Fibroblast of lung (primary cell): ENCODE measurements at regions not wholly inside any gene's neighbourhood (a gene's known extent, or its start where the extent isn't known, plus 50 kb on each side); places are given as distances from the start of the nearest gene placed in this dataset.
A peak's percentile ranks its signal among the peaks of the same experiment; 100 is the strongest.

Experiments
- DNase-seq, 2 donors: peaks; one replicate each; pipeline versions ENCODE4 v3.0.0 to v3.0.0-alpha.2; 2010; ENCODE audit warnings: low read depth in 2 of 2
- H2AFZ ChIP-seq: 2 replicates; pipeline ENCODE4 v1.5.1; 2012; ENCODE audit warnings: low read length, control low read depth, inconsistent platforms
- H3K27ac ChIP-seq: 2 replicates; pipeline ENCODE4 v1.5.1; 2011; ENCODE audit warnings: low read length, control low read depth; ENCODE audit not compliant: insufficient read depth
- H3K27me3 ChIP-seq: 2 replicates; pipeline ENCODE4 v1.5.1; 2011; ENCODE audit warnings: mild to moderate bottlenecking, low read length; ENCODE audit not compliant: control insufficient read depth, insufficient read depth
- H3K36me3 ChIP-seq: 2 replicates; pipeline ENCODE4 v1.5.1; 2011; ENCODE audit warnings: low read length; ENCODE audit not compliant: control insufficient read depth, insufficient read depth
- H3K4me1 ChIP-seq: 2 replicates; pipeline ENCODE4 v1.5.1; 2011; ENCODE audit warnings: low read length; ENCODE audit not compliant: control insufficient read depth, insufficient read depth; ENCODE audit errors: extremely low read depth
- H3K4me2 ChIP-seq: 2 replicates; pipeline ENCODE4 v1.5.1; 2011; ENCODE audit warnings: low read length, control low read depth; ENCODE audit not compliant: insufficient read depth; ENCODE audit errors: extremely low read depth
- H3K4me3 ChIP-seq, 4 experiments: fragments of 200-600 bp in 1 of 4; sonication (generic) in 1 of 4; replicated peaks in 1 of 4; 2 replicates each; pipeline ENCODE4 v1.5.1; 2011 to 2016; ENCODE audit warnings: low read length in 4 of 4, low read depth in 3 of 4, mild to moderate bottlenecking in 3 of 4, control low read depth in 2 of 4, inconsistent platforms in 1 of 4, mixed read lengths in 1 of 4; ENCODE audit not compliant: insufficient read depth in 1 of 4; ENCODE audit errors: control extremely low read depth in 1 of 4
- H3K79me2 ChIP-seq: 2 replicates; pipeline ENCODE4 v1.5.1; 2012; ENCODE audit warnings: mild to moderate bottlenecking, low read length, inconsistent platforms; ENCODE audit not compliant: control insufficient read depth, insufficient read depth
- H3K9ac ChIP-seq: 2 replicates; pipeline ENCODE4 v1.5.1; 2011; ENCODE audit warnings: mild to moderate bottlenecking, low read length, control low read depth; ENCODE audit not compliant: insufficient read depth
- H3K9me3 ChIP-seq: 2 replicates; pipeline ENCODE4 v1.5.1; 2012; ENCODE audit warnings: low read depth, low read length; ENCODE audit not compliant: control insufficient read depth, insufficient read depth
- H4K20me1 ChIP-seq: 2 replicates; pipeline ENCODE4 v1.5.1; 2011; ENCODE audit warnings: low read length; ENCODE audit not compliant: control insufficient read depth, insufficient read depth; ENCODE audit errors: extremely low read depth
- EZH2 ChIP-seq: IDR thresholded peaks from 2 replicates; pipeline ENCODE4 v1.5.1; 2012; ENCODE audit warnings: low read length, control low read depth, mild to moderate bottlenecking; ENCODE audit errors: missing control alignments
- TF ChIP-seq, protein P1 (sequence below), 2 donors: IDR thresholded peaks in 1 of 2; conservative IDR thresholded peaks in 1 of 2; 1 replicate in 1 of 2; 2 replicates in 1 of 2; pipeline ENCODE4 v1.5.1; 2011 to 2012; ENCODE audit warnings: low read length in 2 of 2, control low read depth in 1 of 2, inconsistent platforms in 1 of 2, low read depth in 1 of 2, mild to moderate bottlenecking in 1 of 2

DNA sequence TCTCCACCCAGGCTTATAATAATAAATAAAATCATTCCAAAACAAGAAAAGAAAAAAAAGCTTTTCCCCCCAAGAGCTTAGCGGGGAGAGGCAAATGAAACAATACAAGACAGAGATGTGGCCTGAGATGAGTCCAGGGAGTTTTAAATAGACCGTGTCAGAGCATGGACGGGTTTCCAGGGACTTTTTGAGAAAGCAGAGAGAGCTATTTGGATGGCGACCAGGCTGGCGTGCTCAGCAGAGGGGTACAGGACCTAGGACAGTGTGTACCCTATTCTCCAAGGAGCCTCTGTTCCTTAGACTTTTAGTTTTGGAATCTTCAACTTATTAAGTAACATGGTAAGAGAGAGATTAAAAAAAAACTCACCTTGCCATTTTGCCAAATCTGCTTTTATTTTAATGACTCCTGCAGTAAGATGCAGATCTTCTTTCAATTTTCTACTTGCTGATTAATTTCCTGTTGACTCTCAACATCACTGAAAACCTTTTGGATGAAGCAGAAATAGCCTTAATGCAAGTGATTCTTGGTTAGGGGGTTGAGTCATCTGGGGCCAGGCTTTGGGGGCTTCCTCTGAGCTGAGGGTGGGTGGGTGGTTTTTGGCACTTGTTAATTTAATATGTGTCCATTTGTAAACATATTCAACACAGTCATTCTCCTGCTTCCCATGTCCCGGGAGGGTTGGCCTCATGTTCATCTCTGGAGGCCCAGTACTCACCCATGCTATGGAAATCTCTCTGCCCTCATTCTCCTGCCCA is 49.6 kb upstream of the OSMR start:
- peak overlapping the region; percentile 48 for H3K4me2 ChIP-seq

More for the DNA sequence above, 49.6 kb upstream of the OSMR start:
- no peak for DNase-seq
- no peaks in the 10 kb centered on the region for H3K36me3 ChIP-seq
- H3K27me3 ChIP-seq = no peaks in the 10 kb centered on the region
- peak overlapping the region; percentile 16 for H2AFZ ChIP-seq
- H3K79me2 ChIP-seq = no peaks in the 10 kb centered on the region
- H3K4me3 ChIP-seq = no peak overlapping the region
- peaks cover 2% of the 10 kb centered on the region for H3K4me1 ChIP-seq
- no peak overlapping the region for H3K9ac ChIP-seq
- no peak overlapping the region for H3K27ac ChIP-seq
- no peaks in the 10 kb centered on the region for H4K20me1 ChIP-seq
- H3K9me3 ChIP-seq = no peaks in the 10 kb centered on the region
- TF ChIP-seq, protein P1, sequence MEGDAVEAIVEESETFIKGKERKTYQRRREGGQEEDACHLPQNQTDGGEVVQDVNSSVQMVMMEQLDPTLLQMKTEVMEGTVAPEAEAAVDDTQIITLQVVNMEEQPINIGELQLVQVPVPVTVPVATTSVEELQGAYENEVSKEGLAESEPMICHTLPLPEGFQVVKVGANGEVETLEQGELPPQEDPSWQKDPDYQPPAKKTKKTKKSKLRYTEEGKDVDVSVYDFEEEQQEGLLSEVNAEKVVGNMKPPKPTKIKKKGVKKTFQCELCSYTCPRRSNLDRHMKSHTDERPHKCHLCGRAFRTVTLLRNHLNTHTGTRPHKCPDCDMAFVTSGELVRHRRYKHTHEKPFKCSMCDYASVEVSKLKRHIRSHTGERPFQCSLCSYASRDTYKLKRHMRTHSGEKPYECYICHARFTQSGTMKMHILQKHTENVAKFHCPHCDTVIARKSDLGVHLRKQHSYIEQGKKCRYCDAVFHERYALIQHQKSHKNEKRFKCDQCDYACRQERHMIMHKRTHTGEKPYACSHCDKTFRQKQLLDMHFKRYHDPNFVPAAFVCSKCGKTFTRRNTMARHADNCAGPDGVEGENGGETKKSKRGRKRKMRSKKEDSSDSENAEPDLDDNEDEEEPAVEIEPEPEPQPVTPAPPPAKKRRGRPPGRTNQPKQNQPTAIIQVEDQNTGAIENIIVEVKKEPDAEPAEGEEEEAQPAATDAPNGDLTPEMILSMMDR (conservative IDR thresholded peaks at IDR 0.05 in 1 of 2, IDR thresholded peaks at IDR 0.05 in 1 of 2; ENCODE audit: low read depth in 1 of 2, low read length in 2 of 2) = no peak
- TF ChIP-seq EZH2 = no peak
